DMS153 treated with DMSO at 0.1 percent for 48 hours (cell line): ENCODE measurements at regions not wholly inside any gene's neighbourhood (a gene's known extent, or its start where the extent isn't known, plus 50 kb on each side); places are given as distances from the start of the nearest gene placed in this dataset.
"Not testable (repeated sequence)": the region's sequence is repeated elsewhere in the genome, so short reads cannot be mapped to it uniquely, and the experiment has no call there.

Experiments used
- DNase-seq: peaks from one replicate; lab custom pipeline; 2025; ENCODE audit not compliant: unreplicated experiment; lab: John Stamatoyannopoulos, UW

- DNase-seq: no peak
Measured at GRCh38 chr2:84057917-84058560, 401.0 kb downstream of the SUCLG1 start.

DNA sequence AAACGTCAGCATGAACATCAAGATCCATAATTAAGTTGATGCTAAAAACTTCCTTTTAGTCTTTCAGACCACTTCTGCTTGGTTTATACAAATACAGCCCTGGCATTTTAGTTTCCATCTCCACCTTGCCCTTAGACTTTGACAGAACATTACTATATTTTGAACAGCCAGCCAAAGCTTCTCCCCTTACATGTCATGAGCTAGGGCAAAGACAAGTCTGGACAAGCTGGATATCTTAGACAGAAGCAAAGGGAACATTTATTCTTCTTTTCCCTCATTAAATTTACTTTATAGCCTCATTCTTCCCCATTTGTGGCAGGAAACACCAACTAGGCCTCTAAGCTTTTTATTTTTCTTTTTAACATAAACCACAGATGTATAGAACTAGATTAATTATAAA lies 403.3 kb downstream of the SUCLG1 start:
- no peak for DNase-seq

- not testable (repeated sequence) for DNase-seq
Measured at GRCh38 chr2:84054577-84054976, 404.5 kb downstream of the SUCLG1 start.

- peak; percentile 38 for DNase-seq
Measured at GRCh38 chr2:84052913-84053312, 406.2 kb downstream of the SUCLG1 start.

- DNase-seq: no peak
Measured at GRCh38 chr2:84052043-84052442, 407.0 kb downstream of the SUCLG1 start.

DNA sequence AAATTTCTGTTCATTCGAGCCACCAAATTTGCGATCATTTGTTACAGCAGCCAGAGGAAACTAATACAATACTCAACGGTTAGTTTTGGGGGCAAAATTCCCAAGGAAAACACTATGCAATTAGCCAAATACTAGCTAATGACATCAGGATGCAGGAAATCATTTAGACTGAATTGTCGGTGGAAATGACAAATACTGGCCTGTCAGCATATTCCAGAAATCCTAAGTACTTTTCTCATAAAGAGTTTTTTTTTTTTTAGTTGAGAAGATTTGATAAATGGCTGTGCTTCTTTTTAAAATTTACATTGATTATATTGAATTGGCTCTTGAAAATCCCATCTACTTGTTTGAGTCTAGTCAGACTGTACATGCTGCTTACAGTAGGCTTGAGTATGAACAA lies 410.1 kb downstream of the SUCLG1 start:
- no peak for DNase-seq

- DNase-seq: no peak
Measured at GRCh38 chr2:84041506-84041905, 417.6 kb downstream of the SUCLG1 start.

GRCh38 chr2:84040281-84040680 lies 418.8 kb downstream of the SUCLG1 start:
- no peak for DNase-seq

- DNase-seq: no peak
Measured at GRCh38 chr2:84038866-84039265, 420.2 kb downstream of the SUCLG1 start.

DNA sequence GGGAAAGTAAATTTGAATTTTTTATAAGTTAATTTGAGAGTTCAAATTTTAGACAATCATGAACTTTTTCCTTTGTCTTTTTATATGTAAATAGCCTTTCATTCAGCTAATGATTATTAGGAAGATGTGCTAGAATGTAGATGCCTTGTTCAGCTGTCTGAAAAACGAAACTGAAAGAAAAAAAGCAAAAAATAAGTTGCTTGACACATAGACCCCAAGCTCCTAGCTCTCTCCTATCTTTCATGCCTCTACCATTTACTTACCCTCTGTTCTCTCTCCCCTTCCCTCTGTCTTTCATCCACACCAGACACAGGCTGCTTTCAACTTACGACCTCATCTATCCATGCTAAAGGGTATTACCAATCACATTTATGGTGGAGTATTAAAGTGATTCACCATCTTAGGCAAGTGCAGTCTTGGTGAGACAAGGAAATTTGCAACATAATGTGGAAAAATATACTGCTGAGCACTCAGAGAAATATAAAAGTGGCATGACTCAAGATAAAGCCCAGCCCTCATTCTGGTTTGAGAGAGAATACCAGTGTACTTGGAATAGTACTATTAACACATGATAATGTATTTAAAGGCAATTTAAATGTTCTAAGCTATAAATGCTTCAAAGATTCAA lies 425.6 kb downstream of the SUCLG1 start:
- DNase-seq: no peak

GRCh38 chr2:84031312-84032050 lies 427.6 kb downstream of the SUCLG1 start:
- DNase-seq: no peak

GRCh38 chr2:84029903-84030575 lies 429.0 kb downstream of the SUCLG1 start:
- DNase-seq: no peak

DNA sequence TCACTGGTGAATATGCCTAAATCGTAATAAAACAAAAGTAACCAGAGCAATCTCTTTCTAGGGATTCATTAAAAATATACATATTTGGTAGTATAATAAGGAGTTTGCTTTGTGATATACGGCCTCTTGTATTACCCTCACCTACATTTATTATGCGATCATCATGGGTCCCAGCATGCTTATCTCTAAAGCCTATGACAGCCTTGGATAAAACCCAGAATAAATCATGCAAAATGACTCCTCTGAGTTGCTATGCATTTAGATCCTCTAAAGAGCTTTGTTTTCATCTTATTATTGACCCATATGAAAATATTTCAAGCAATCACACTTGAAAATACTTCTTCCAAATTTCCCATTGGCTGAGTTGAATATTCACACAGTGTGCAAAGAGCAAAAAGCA lies 432.3 kb downstream of the SUCLG1 start:
- no peak for DNase-seq

GRCh38 chr2:84022810-84023431 lies 436.2 kb downstream of the SUCLG1 start:
- DNase-seq: peak; percentile 48

- no peak for DNase-seq
Measured at GRCh38 chr2:84017010-84017409, 442.1 kb downstream of the SUCLG1 start.

DNA sequence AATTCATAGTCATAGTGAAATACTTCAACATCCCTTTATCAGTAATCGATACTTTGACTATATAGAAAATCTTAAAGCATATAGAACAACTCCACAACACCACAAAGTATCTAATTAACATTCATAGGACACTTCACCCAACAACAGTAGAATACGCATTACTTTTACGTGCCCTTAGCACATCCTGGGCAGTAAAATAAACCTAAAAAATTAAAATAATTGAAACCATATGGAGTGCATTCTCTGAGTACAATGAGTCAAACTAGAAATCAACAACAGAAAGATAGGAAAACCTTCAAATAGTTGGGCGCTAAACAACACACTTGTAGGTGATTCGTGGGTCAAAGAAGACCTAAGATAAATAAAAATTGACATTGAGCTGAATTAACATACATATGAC lies 442.9 kb downstream of the SUCLG1 start:
- DNase-seq: no peak

GRCh38 chr2:83997889-83998288 lies 461.2 kb downstream of the SUCLG1 start:
- DNase-seq: no peak

GRCh38 chr2:83994633-83995179 lies 464.4 kb downstream of the SUCLG1 start:
- no peak for DNase-seq

- DNase-seq: no peak
Measured at GRCh38 chr2:83993873-83994632, 465.0 kb downstream of the SUCLG1 start.

GRCh38 chr2:83991992-83992391 lies 467.1 kb downstream of the SUCLG1 start:
- no peak for DNase-seq
